ENCODE measurements at regions not wholly inside any gene's neighbourhood (a gene's known extent, or its start where the extent isn't known, plus 50 kb on each side); places are given as distances from the start of the nearest gene placed in this dataset.

GRCh38 chr13:59247171-59247570, 916.6 kb downstream of the DIAPH3 start:
- DNase-seq (ENCODE audit: extremely low read depth, low read depth) = no peak
- no peak for TF ChIP-seq CTCF (IDR thresholded peaks at IDR 0.05; ENCODE audit: low read depth, low read length)

- TF ChIP-seq CTCF (IDR thresholded peaks at IDR 0.05; ENCODE audit: low read depth, low read length) = no peak
- DNase-seq (ENCODE audit: extremely low read depth, low read depth) = no peak
Observed at GRCh38 chr13:59250336-59251189, 913.2 kb downstream of the DIAPH3 start.

- no peak for TF ChIP-seq CTCF (IDR thresholded peaks at IDR 0.05; ENCODE audit: low read depth, low read length)
- no peak for DNase-seq (ENCODE audit: extremely low read depth, low read depth)
Observed at GRCh38 chr13:59259165-59260000, 904.3 kb downstream of the DIAPH3 start.

GRCh38 chr13:59261928-59262488, 901.7 kb downstream of the DIAPH3 start:
- TF ChIP-seq CTCF (IDR thresholded peaks at IDR 0.05; ENCODE audit: low read depth, low read length) = peak; percentile 11
- DNase-seq (ENCODE audit: extremely low read depth, low read depth) = no peak

- no peak for TF ChIP-seq CTCF (IDR thresholded peaks at IDR 0.05; ENCODE audit: low read depth, low read length)
- DNase-seq (ENCODE audit: extremely low read depth, low read depth) = no peak
Observed at GRCh38 chr13:59263531-59263930, 900.2 kb downstream of the DIAPH3 start.

- TF ChIP-seq CTCF (IDR thresholded peaks at IDR 0.05; ENCODE audit: low read depth, low read length) = no peak
- DNase-seq (ENCODE audit: extremely low read depth, low read depth) = no peak
Observed at GRCh38 chr13:59266478-59267063, 897.2 kb downstream of the DIAPH3 start.

Data from AG09319 (cell line).